IPS-NIHi11 (cell line): ENCODE measurements at regions not wholly inside any gene's neighbourhood (a gene's known extent, or its start where the extent isn't known, plus 50 kb on each side); places are given as distances from the start of the nearest gene placed in this dataset.

ENCODE experiments used
- DNase-seq: peaks from one replicate; pipeline ENCODE4 v3.0.0; 2012; ENCODE audit warnings: mixed read lengths, low spot score

GRCh38 chr4:42330002-42330592 is 67.2 kb upstream of the SHISA3 start:
- DNase-seq = no peak

GRCh38 chr4:42331040-42331439 is 66.2 kb upstream of the SHISA3 start:
- DNase-seq = no peak

- DNase-seq = no peak
Measured at GRCh38 chr4:42331914-42332368, 65.3 kb upstream of the SHISA3 start.

- peak; percentile 23 for DNase-seq
Measured at GRCh38 chr4:42339935-42340406, 57.3 kb upstream of the SHISA3 start.

- DNase-seq = no peak
Measured at GRCh38 chr4:42341518-42342026, 55.7 kb upstream of the SHISA3 start.

- no peak for DNase-seq
Measured at GRCh38 chr4:42342459-42342858, 54.8 kb upstream of the SHISA3 start.

- DNase-seq = no peak
Measured at GRCh38 chr4:42344309-42344708, 53.0 kb upstream of the SHISA3 start.

- no peak for DNase-seq
Measured at GRCh38 chr4:42344749-42345148, 52.5 kb upstream of the SHISA3 start.

- no peak for DNase-seq
Measured at GRCh38 chr4:42345962-42346544, 51.2 kb upstream of the SHISA3 start.

- no peak for DNase-seq
Measured at GRCh38 chr4:42347076-42347475, 50.2 kb upstream of the SHISA3 start.
